ENCODE measurements at regions not wholly inside any gene's neighbourhood (a gene's known extent, or its start where the extent isn't known, plus 50 kb on each side); places are given as distances from the start of the nearest gene placed in this dataset. TPM values are rescaled to one million over a fixed set of nuclear protein-coding genes. Genes with fewer than 3 reads are reported as not detected.

DNA sequence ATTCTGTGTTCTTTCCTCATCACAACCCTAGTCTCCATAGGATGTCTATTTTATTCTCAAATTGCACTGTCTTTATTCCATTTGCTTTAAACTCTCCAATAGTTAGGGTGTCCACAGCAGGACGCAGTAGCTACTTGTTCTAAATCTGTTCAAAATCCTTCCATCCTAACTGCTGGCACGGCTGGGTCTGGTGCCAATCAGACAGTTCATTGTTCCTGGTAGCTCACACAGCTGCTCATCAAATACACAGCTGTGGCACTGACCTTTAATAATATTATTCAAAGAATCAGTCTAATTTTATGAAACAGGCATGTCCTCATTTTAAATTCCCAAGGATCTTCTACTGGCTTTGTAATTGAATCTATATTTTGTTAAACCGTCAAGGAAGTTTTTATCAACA is 59.7 kb upstream of the TMEFF2 start:
- no peak for DNase-seq (ENCODE audit: low read depth)

DNA sequence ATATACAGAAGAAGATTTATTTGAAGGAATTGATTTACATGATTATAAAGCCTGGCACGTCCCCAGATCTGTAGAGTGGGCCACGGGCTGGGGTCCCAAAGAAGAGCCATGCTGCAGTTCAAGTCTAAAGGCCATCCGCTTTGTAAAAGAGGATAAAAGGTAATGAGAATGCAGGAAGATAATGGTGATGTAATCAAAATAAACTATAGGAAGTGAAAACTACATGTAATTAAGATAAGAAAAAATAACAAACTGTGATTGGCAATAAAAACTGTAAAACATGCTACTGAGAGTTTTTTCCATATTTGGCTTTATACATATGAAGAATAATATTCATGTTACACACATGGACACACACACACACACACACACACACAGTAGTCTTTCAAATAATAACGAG is 59.0 kb upstream of the TMEFF2 start:
- DNase-seq (ENCODE audit: low read depth): no peak

DNA sequence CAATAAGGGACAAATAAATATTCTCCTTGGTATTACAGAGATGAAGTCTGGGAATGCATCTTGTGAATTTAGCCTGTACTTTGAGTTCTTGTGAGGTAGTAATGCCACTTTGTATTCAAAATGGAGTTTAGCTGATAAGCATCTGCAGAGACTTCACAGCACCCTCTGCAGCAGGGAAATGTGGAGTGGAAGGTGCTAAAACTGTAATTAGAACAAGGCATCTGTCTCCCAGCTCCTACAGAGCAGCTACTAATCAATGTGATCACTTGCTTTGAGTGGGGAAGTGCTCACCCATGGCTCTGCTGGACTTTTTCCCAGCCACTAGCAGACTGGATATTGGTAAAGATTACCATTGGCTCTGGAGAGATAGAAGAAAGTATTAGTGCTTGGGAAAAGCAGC is 56.2 kb upstream of the TMEFF2 start:
- DNase-seq (ENCODE audit: low read depth): no peak

DNA sequence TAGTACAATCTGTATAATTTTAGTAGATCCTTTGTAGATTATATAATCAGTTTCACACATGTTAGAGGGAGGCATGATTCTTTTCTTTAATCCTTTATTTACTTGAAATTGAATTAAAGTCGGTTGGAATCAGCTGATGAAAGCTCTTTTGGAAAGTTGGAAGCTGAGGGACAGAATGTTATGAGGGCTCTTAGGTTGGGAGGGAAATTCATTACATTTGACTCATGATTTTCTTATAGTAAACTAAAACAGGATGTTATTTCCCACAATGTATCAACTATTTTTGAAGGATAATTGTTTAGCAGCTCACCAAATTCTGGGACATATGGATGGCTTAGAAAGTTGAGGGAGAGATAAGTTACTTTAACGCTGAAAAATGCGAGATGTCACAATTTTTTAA is 52.7 kb upstream of the TMEFF2 start:
- DNase-seq (ENCODE audit: low read depth): no peak

DNA sequence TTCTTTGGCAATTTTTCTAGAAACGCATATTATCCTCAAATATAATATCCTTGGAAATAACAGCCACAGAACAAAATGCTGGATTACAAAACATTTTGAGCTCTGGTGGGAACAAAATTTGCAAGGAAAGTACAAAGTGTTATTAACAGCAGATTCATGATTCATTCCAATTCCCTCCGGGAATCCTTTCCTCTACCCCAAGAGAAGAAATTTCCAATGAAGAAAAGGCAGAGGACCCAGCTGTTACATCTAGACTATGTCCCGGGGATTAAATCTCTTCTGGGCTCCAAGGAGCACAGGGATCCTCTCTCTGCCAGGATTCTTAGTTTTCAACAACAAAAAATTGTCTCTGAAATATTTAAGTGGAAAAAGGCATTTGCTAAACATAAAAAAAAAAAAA is 51.6 kb upstream of the TMEFF2 start:
- no peak for DNase-seq (ENCODE audit: low read depth)

DNA sequence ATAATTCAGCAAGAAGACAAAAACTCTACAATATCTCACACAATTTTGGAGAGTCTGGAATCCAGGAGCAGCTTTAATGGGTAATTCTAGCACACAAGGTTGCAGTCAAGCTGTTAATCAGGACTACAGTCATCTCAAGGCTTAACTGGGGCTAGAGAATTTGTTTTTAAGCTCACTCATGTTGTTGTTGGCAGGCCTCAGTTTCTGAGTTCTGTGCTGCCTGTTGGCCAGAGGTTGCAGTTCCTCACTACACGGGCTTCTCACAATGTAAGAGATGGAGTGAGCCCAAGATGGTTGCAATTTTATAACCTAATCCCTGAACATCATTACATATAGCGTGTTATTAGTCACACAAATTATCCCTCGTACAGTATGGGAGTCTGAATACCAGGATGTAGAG is 50.6 kb upstream of the TMEFF2 start:
- no peak for DNase-seq (ENCODE audit: low read depth)

Small RNA genes lying in the stretch of these regions (small RNA-seq; reads per million reads assigned to genes)
- gene AC068135.1 (not detected), gene AC074290.1 (not detected), gene RF00017 (not detected), gene RF00273 (0.11 reads per million), gene RNU6-169P (not detected)
